GM18873 (cell line): ENCODE measurements at regions not wholly inside any gene's neighbourhood (a gene's known extent, or its start where the extent isn't known, plus 50 kb on each side); places are given as distances from the start of the nearest gene placed in this dataset.
"Not testable (repeated sequence)": the region's sequence is repeated elsewhere in the genome, so short reads cannot be mapped to it uniquely, and the experiment has no call there.

Experiments
- ATAC-seq: cut with Tn5 transposase; IDR thresholded peaks from one replicate; pipeline ENCODE4 v1.9.1; 2021; ENCODE audit warnings: mild to moderate bottlenecking, moderate library complexity, moderate number of reproducible peaks; ENCODE audit not compliant: unreplicated experiment, low FRiP score

DNA sequence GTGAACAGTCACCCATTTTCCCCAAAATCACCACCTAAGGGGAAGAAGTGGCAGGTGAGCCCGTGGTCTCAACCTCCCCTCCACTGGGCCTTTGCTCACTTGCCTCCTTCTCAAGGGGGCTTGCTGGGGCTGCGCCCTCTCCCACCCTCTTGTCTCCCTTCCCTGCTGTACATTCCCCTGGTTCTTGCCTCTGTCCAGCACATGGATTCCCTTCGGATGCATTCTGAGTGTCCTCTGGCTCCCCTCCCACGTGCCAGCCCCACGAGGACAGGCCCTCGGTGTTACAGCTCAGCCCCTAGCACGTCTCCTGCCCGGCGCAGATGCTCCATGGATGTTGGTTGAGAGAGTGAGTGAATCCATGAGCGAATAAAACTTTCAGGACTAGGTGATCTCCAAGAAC, 367.8 kb upstream of the SULF2 start:
- no peak for ATAC-seq

DNA sequence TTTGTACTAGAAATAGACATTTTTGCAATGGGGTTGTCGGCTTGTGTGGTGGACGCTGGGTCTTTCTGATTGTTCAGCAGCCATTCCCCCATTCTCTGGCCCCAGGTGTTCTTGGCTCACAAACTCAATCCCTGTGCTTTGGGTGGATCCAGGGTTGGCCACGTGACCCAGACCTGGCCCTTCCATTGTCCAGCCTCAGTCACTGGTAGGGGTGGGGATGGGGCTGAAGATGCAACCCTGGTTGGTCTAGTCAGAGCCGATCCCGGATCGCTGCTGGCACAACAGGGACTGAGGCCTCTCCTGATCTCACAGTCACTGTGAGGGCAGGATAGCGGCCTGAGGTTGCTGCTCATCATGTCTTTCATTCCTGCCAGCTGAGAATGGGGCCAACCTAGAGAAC, 365.3 kb upstream of the SULF2 start:
- ATAC-seq, result no peak

- no peak for ATAC-seq
Measured at GRCh38 chr20:48149902-48150301, 364.6 kb upstream of the SULF2 start.

DNA sequence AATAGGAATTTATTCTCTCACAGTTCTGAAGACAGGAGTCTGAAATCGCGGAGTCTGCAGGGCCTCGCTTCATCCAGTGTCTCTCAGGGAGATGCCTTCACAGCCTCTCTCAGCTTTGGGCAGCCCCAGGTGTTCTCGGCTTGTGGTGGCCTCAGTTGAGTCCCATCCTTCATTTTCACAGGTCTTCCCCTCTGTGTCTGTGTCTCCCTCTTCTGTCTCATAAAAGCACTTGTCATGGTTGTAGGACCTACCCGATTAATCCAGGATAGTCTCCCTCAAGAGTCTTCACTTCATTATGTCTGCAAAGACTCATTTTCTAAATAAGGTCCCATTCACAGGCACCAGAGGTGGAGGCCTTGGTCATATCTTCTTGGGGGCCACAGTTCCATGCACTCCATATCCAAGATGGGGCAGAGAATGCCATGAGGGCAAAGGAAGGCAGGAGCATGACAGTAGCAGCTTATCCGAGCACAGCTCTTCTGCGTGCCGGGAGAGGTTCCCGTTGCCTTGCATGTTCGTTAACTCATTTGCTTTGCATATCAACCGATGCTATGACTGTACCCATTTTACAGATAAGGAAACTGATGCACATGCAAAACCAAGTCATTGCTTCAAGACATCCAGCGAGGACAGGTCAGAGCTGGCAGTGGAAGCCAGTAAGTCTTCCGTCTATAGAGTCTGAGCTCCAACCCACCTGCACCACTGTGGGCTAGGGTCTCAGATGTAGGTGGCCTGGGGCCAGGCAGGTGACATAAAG, 363.8 kb upstream of the SULF2 start:
- no peak for ATAC-seq

- ATAC-seq, result no peak
Measured at GRCh38 chr20:48148020-48148419, 362.7 kb upstream of the SULF2 start.

DNA sequence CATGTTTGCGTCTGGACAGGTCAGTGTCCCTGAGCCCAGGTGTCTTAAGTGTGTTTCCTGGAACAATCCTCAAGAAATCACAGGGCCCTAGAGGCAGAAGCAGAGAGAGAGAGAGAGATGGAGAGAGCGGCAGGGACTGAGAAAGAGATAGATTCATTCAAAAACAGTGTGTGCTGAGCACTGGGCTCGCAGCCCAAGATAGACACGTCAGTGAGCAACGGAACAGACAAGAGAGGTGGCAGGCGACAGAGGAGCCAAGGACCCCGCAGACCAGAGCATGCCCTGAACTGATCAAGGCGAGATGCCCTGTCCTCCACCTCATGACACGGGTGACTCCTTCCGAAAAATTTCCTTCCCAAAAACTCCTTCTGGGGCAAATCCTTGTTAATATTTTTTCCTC, 362.0 kb upstream of the SULF2 start:
- no peak for ATAC-seq

DNA sequence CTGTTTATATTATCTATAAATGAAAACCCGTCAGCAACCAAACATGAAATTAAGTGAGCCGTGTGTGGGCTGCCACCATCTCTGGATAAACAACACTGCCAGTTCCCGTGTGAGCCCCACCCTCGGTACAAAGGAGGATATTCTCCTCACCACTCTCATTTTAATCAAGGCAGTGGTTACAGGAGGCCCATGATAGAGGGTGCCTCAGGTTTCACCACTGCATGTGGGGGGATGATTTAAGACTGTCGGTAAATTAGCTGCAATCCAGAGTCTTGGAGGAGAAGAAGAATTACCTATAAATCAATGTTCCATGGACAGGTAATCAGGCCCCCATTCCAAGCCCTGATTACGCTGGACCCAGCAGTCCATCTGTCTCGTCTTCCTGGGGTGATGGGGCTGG, 361.6 kb upstream of the SULF2 start:
- no peak for ATAC-seq

GRCh38 chr20:48146308-48146707, 361.0 kb upstream of the SULF2 start:
- ATAC-seq, result no peak

GRCh38 chr20:48143435-48144081, 358.3 kb upstream of the SULF2 start:
- ATAC-seq, result no peak

DNA sequence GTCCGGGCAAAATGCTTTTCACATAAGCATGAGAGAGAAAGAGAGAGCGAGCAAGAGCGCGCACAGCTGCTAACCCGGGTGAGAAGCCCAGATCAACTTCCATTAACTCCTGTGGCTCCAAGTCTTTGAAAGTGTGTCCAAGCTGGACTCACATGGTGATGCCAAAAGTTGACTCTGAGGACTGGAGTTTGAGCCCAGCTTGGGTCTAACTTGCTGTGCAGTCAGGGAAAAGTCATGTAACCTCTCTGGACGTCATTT, 357.2 kb upstream of the SULF2 start:
- ATAC-seq, result no peak

DNA sequence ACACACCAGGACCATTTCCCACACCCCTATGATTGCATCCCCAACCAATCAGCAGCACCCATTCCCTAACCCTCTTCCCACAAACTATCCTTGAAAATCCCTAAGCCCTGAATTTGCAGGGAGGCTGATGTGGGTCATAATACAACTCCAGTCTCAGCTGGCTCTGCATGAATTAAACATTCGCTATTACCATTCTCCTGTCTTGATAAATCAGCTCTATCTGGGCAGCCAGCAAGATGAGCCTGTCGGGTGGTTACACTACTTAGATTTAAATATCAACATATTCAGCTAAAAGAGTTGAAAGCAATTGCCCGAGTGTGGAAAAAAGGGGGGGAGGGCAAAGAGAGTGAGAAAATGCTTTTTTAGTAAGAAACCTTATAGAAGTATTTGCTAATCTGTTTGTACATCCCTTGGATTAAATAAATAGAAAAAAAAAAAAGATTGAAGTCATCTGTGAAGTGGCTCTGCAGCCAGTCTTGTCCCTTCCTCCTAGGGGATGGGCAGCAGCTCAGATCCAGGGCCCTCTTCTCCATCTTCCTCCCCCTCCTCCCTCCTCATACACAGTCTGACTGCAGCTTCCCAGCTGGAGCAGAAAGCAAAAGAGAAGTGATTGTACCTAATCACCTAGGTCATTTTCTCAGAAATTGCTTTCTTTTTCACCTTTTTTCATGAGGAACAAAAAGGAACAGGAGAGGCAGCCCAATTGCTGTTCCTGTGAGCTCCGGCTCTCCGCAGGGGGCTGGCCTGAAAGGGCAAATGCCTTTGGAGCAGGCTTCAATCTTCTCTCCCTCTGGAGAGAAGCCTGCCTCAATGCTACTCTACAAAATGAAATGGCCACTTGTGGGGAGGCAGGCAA, 356.6 kb upstream of the SULF2 start:
- no peak for ATAC-seq

DNA sequence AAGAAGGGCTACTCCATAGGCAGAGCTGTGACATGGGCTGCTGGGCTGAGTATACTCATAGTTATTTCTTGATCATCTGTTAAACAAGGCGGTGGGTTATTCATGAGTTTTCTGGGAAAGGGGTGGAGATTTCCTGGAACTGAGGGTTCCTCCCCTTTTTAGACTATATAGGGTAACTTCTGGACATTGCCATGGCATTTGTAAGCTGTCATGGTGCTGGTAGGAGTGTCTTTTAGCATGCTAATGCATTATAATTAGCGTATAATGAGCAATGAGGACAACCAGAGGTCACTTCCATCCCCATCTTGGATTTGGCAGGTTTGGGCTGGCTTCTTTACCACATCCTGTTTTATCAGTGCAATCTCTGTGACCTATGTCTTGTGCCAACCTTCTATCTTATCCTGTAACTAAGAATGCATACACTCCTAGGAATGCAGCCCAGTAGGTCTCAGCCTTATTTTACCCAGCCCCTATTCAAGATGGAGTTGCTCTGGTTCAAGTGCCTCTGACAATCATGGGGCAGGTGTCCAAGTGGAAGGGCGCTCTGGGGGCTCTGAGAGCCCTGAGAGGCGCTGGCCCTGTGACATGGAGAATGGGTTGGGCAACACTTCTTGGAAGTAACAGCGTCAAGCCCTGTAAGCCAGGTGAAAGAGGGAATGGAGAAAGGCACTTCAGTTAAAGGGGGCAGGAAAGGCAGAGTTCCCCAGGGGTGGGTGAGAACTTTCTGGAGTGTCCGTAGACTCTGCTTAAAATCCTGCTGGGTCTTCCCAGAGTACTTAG, 354.2 kb upstream of the SULF2 start:
- no peak for ATAC-seq

DNA sequence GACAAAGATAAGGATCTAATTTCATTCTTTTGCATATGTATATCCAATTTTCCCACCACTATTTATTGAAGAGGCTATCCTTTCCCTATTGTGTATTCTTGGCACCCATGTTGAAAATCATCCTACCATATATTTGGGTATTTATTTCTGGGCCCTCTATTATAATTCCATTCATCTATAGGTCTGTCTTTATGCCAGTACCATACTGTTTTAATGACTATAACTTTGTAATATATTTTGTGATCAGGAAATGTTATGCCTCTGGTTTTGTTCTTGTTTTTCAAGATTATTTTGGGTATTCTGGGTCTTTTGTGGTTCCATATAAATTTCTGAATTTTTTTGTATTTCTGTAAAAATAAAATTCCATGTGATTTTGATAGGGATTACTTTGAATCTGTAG, 347.6 kb upstream of the SULF2 start:
- no peak for ATAC-seq

DNA sequence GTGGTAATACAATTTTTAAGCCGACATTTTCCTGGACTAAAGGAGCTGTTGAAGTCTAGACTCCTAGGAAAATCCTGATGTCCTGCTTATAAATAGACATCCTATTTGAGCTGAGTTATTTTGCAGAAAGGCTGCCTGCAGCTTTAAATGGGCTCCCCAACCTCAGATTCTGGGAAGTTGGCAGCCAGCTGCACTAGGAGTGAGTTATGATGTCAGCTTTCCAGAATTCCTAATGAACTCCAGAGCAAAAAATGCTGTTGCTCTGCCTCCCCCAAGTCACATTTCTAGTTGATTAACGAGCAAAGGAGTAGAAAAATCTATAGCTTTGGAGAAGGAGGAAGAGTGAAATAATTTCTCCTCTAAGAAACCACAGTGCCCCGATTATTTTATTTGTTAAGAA, 346.3 kb upstream of the SULF2 start:
- ATAC-seq, result no peak

DNA sequence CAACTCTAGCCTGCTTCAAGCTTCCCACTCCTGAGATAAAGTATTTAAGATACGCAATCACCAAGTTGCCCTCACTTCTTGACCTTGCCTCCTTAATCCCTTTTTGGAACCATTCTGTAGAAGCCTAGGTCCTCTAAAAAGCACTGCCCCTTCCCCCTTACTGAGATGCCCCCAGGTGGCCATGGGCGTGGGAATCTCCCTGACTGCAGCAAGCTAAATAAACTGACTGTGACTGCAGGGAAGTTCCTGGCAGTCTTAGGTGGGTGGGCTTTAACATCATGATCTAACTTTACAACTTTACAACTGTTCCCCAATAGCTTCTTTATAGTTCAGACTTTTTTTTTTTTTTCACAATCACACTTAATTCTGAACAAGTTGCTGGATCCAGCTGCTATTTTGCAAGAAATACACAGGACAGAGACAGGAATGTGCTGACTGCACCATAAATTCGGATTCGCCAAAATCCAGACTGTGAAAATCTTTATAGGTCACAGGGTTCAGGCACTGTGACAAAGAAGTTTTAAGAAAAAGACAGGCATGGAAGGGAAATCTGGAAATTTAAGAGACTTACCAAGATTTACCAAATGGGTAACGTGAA, 344.2 kb upstream of the SULF2 start:
- no peak for ATAC-seq

- no peak for ATAC-seq
Measured at GRCh38 chr20:48128436-48128835, 343.2 kb upstream of the SULF2 start.

DNA sequence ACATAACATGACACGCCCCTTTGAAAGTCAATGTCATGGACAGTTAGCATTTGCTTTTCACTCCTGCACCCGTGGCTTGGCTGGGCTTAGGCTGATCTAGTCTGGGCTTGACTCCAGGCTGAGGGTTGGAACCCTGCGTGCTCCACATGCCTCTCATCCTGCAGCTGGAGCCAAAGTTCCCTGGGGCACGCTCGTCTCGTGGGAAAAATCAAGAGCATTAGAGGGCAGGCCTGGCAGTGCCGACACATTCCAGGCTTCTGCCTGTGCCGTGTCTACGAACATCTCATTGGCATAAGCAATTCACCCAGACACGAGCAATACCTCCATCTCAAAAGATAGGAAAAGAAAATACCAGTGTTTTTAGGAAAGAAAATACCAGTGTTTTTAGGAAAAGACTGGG, 342.7 kb upstream of the SULF2 start:
- not testable (repeated sequence) for ATAC-seq

DNA sequence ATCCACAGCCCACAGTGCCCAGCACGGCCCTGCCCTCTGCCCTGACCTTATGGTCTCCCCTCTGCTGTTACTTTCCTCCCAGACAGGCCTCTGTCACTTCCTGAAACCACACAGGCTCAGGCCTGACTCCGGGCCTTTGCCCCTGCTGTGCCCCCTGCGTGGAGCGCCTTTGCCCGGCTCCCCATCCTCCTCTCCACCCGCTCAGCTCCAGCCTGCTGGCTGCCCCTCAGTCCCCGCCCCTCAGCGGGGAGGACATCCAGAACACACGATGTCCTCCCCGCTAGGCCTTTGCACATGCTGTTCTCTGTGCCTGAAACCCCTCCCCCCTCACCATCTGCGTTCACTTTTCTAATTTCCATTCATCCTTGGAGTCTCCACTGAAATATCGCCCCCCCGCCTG, 341.9 kb upstream of the SULF2 start:
- ATAC-seq, result not testable (repeated sequence)

- no peak for ATAC-seq
Measured at GRCh38 chr20:48126227-48126740, 341.0 kb upstream of the SULF2 start.

DNA sequence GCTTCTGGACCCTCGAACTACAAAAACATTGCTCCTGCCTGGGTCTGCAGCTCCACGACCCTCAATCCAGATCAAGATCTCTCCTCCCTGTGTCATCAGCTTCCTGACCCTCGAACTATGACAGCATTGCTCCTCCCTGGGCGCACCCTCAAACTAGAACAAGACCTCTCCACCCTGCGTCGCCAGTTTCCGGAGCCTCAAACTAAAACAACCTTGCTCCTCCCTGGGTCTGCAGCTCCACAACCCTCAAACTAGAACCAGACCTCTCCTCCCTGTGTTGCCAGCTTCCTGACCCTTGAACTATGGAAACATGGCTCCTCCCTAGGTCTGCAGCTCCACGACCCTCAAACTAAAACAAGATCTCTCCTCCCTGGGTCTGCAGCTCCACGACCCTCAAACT, 339.7 kb upstream of the SULF2 start:
- ATAC-seq, result no peak
